HEK293 (cell line): ENCODE measurements at regions not wholly inside any gene's neighbourhood (a gene's known extent, or its start where the extent isn't known, plus 50 kb on each side); places are given as distances from the start of the nearest gene placed in this dataset.

Experiments used
- ZNF23 ChIP-seq: fragments of 450-650 bp; formaldehyde crosslinking; IDR thresholded peaks from 2 replicates; pipeline ENCODE4 v1.5.1; 2016; ENCODE audit warnings: missing biosample characterization, missing genetic modification characterization, borderline replicate concordance
- ZNF354C ChIP-seq: fragments of 450-650 bp; formaldehyde crosslinking; IDR thresholded peaks from 2 replicates; pipeline ENCODE4 v1.5.1; 2016; ENCODE audit warnings: missing biosample characterization, missing genetic modification characterization, low read depth, borderline replicate concordance
- ZNF792 ChIP-seq: fragments of 450-650 bp; formaldehyde crosslinking; IDR thresholded peaks from 2 replicates; pipeline ENCODE4 v1.5.1; 2016; ENCODE audit warnings: missing biosample characterization, missing genetic modification characterization

DNA sequence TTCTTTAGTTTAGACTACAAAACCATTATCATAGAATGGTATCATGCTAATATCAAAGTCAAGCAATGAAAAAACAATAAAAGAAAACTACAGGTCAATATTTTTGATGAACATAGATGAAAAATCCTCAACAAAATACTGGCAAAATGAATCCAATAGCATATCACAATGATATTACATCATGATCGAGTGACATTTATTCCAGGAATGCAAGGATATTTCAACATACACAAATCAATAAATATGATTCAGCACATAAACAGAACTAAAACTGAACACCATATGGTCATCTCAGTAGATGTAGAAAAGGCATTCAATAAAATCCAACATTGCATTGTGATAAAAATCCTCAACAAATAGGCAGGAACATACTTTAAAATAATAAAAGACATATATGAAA lies 1657.7 kb downstream of the KCNT2 start:
- TF ChIP-seq ZNF354C (tag by site-specific recombination) (no peak), ZNF23 (tag by site-specific recombination) (no peak), ZNF792 (tag by site-specific recombination) (no peak)
